ENCODE measurements at regions not wholly inside any gene's neighbourhood (a gene's known extent, or its start where the extent isn't known, plus 50 kb on each side); places are given as distances from the start of the nearest gene placed in this dataset.

GRCh38 chr6:95882371-95882770 lies 133.4 kb upstream of the FUT9 start:
- TF ChIP-seq RAD21 (IDR thresholded peaks at IDR 0.05; ENCODE audit: low read depth) (no peak), USF1 (IDR thresholded peaks at IDR 0.05) (no peak), YY1 (IDR thresholded peaks at IDR 0.05; ENCODE audit: low read depth) (no peak), EGR1 (IDR thresholded peaks at IDR 0.05) (no peak), TAF1 (IDR thresholded peaks at IDR 0.05; ENCODE audit: low read depth) (no peak), MAX (IDR thresholded peaks at IDR 0.05) (no peak), NFIC (IDR thresholded peaks at IDR 0.05) (no peak), TCF12 (IDR thresholded peaks at IDR 0.05; ENCODE audit: low read depth) (no peak), CEBPB (IDR thresholded peaks at IDR 0.05) (no peak), CREB1 (IDR thresholded peaks at IDR 0.05; ENCODE audit: low read depth) (no peak), REST (IDR thresholded peaks at IDR 0.05; ENCODE audit: low read depth) (no peak), TEAD4 (IDR thresholded peaks at IDR 0.05) (no peak)

Data from Ishikawa (cell line).